GM12874 (cell line): ENCODE measurements at regions not wholly inside any gene's neighbourhood (a gene's known extent, or its start where the extent isn't known, plus 50 kb on each side); places are given as distances from the start of the nearest gene placed in this dataset.

Experiments
- CTCF ChIP-seq: IDR thresholded peaks from 2 replicates; pipeline ENCODE4 v1.5.1; 2011; ENCODE audit warnings: low read depth, mild to moderate bottlenecking, control low read depth, low read length, moderate library complexity; ENCODE audit not compliant: insufficient read depth

GRCh38 chr12:114963846-114964245 lies 279.9 kb upstream of the TBX3 start:
- no peak for TF ChIP-seq CTCF

- no peak for TF ChIP-seq CTCF
These were observed 277.5 kb upstream of the TBX3 start for GRCh38 chr12:114961491-114961890.

GRCh38 chr12:114958538-114958937 lies 274.6 kb upstream of the TBX3 start:
- no peak for TF ChIP-seq CTCF

- no peak for TF ChIP-seq CTCF
These were observed 273.2 kb upstream of the TBX3 start for GRCh38 chr12:114957225-114957624.

- TF ChIP-seq CTCF = no peak
These were observed 271.5 kb upstream of the TBX3 start for GRCh38 chr12:114955414-114956014.

GRCh38 chr12:114954511-114955055 lies 270.6 kb upstream of the TBX3 start:
- no peak for TF ChIP-seq CTCF

- no peak for TF ChIP-seq CTCF
These were observed 268.7 kb upstream of the TBX3 start for GRCh38 chr12:114952573-114953271.
